ENCODE measurements at regions not wholly inside any gene's neighbourhood (a gene's known extent, or its start where the extent isn't known, plus 50 kb on each side); places are given as distances from the start of the nearest gene placed in this dataset.

GRCh38 chr22:49678842-49679170 lies 148.9 kb downstream of the BRD1 start:
- RAD21 ChIA-PET (ENCODE audit: low non-redundant PET in 1 of 2, low total read pairs in 2 of 2, uncharacterized antibody in 2 of 2, unreplicated experiment in 2 of 2), result no interaction called here

DNA sequence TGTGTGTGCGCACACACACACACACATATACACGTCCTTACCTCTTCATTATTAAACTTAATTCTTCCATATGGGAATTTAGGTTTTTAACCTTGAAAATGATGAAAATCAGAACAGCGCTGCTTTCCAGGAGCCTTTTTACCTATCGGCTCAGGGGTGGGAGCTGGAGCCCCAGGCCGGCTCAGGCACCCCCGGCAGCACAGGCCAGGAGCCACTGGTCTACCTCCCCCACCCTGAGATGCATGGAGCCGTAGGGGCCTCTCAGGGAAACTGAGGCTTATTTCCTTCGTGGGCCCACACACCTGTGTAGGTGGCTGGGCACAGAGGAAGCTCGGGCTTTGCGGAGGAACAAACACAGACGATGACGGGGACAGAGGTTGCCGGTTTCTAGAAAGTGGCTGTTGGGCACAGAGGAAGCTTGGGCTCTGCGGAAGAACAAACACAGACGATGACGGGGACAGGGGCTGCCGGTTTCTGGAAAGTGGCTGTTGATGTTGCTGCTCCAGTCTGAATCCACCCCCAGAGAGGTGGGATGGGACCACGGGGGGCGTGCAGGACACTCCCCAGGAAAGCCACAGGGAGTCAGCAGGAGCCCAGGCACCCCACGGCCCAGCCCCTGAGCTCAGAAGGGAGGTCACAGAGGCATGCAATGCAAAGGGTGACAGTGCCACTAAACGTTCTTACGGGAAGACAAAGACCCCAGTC lies 149.4 kb downstream of the BRD1 start:
- Histone ChIP-seq H3K9ac (ENCODE audit: low read length) (no peak overlapping the region), H3K4me1 (ENCODE audit: control insufficient read depth in 1 of 2, insufficient read depth in 2 of 2, low read length in 2 of 2) (no peaks in the 10 kb centered on the region), H3K27ac (ENCODE audit: low read depth, low read length) (no peak overlapping the region), H2AFZ (ENCODE audit: low read depth, low read length, poor library complexity, severe bottlenecking) (no peak overlapping the region), H4K20me1 (ENCODE audit: insufficient read depth) (no peaks in the 10 kb centered on the region), H3K36me3 (ENCODE audit: control insufficient read depth in 1 of 2, insufficient read depth in 2 of 2, low read length in 2 of 2) (no peaks in the 10 kb centered on the region), H3K4me2 (ENCODE audit: low read length) (no peak overlapping the region), H3K27me3 (ENCODE audit: insufficient read depth, low read length) (peaks cover 53% of the 10 kb centered on the region), H3K79me2 (ENCODE audit: insufficient read depth, low read length) (no peaks in the 10 kb centered on the region), H3K9me3 (ENCODE audit: control insufficient read depth in 1 of 2, insufficient read depth in 1 of 2, low read depth in 1 of 2, low read length in 2 of 2) (no peaks in the 10 kb centered on the region), H3K9me2 (ENCODE audit: insufficient read depth) (no peaks in the 10 kb centered on the region), H3K4me3 (replicated peaks in 1 of 2; ENCODE audit: low read depth in 1 of 2, low read length in 2 of 2) (no peak overlapping the region)
- ChIA-PET CTCF (no interaction called here), POLR2A (no interaction called here), RAD21 (ENCODE audit: low non-redundant PET in 1 of 2, low total read pairs in 2 of 2, uncharacterized antibody in 2 of 2, unreplicated experiment in 2 of 2) (no interaction called here)
- TF ChIP-seq POLR2AphosphoS5 (IDR thresholded peaks at IDR 0.05; ENCODE audit: low read depth, low read length) (no peak), JUND (IDR thresholded peaks at IDR 0.05) (no peak), ELF1 (IDR thresholded peaks at IDR 0.05; ENCODE audit: borderline replicate concordance, low read depth) (no peak), EZH2phosphoT487 (IDR thresholded peaks at IDR 0.05; ENCODE audit: borderline replicate concordance) (no peak), EZH2 (IDR thresholded peaks at IDR 0.05) (no peak), SIN3A (IDR thresholded peaks at IDR 0.05; ENCODE audit: low read depth) (no peak)
- BruUV-seq (replicated peaks), result no TSS peak
- DNase-seq (ENCODE audit: low read depth, low spot score), result no peak
- intact Hi-C loops (cut with micrococcal nuclease), result no loop called here
- no peak for ATAC-seq

More at GRCh38 chr22:49678842-49679170, 148.9 kb downstream of the BRD1 start:
- no peak overlapping the region for H3K9ac ChIP-seq (ENCODE audit: low read length)
- H3K79me2 ChIP-seq (ENCODE audit: insufficient read depth, low read length), result no peaks in the 10 kb centered on the region
- H4K20me1 ChIP-seq (ENCODE audit: insufficient read depth), result no peaks in the 10 kb centered on the region
- CTCF ChIA-PET, result no interaction called here
- H3K9me3 ChIP-seq (ENCODE audit: control insufficient read depth in 1 of 2, insufficient read depth in 1 of 2, low read depth in 1 of 2, low read length in 2 of 2), result no peaks in the 10 kb centered on the region
- POLR2A ChIA-PET, result no interaction called here
- no peak for TF ChIP-seq EGR1 (IDR thresholded peaks at IDR 0.05; ENCODE audit: low read depth)
- TF ChIP-seq FOSL1 (IDR thresholded peaks at IDR 0.05; ENCODE audit: low read depth), result no peak
- TF ChIP-seq, protein P1, sequence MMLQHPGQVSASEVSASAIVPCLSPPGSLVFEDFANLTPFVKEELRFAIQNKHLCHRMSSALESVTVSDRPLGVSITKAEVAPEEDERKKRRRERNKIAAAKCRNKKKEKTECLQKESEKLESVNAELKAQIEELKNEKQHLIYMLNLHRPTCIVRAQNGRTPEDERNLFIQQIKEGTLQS (IDR thresholded peaks at IDR 0.05), result no peak
- TF ChIP-seq CBX3 (IDR thresholded peaks at IDR 0.05; ENCODE audit: low read depth), result no peak
- no peak for TF ChIP-seq JUND (IDR thresholded peaks at IDR 0.05)
- TF ChIP-seq ZNF274 (IDR thresholded peaks at IDR 0.05; ENCODE audit: low read depth, low read length), result no peak
- TF ChIP-seq YY1 (IDR thresholded peaks at IDR 0.05; ENCODE audit: extremely low read depth, insufficient replicate concordance, low read depth, low read length), result no peak
- TF ChIP-seq SRF (IDR thresholded peaks at IDR 0.05; ENCODE audit: low read depth), result no peak
- no peak for TF ChIP-seq POLR2AphosphoS5 (IDR thresholded peaks at IDR 0.05; ENCODE audit: low read depth, low read length)
- no peak for TF ChIP-seq CEBPB (IDR thresholded peaks at IDR 0.05; ENCODE audit: low read depth)
- TF ChIP-seq, protein P2, sequence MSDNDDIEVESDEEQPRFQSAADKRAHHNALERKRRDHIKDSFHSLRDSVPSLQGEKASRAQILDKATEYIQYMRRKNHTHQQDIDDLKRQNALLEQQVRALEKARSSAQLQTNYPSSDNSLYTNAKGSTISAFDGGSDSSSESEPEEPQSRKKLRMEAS (IDR thresholded peaks at IDR 0.05), result no peak
- no peak for TF ChIP-seq TCF7L2 (IDR thresholded peaks at IDR 0.05; ENCODE audit: borderline replicate concordance, extremely low read depth, insufficient read depth, insufficient read length)
- no peak for TF ChIP-seq SIN3A (IDR thresholded peaks at IDR 0.05; ENCODE audit: low read depth)
- no peak for TF ChIP-seq EZH2phosphoT487 (IDR thresholded peaks at IDR 0.05; ENCODE audit: borderline replicate concordance)
- TF ChIP-seq RAD21 (IDR thresholded peaks at IDR 0.05; ENCODE audit: low read depth), result no peak
- ATAC-seq, result no peak
- H3K4me1 ChIP-seq (ENCODE audit: control insufficient read depth in 1 of 2, insufficient read depth in 2 of 2, low read length in 2 of 2), result no peaks in the 10 kb centered on the region
- H3K4me3 ChIP-seq (replicated peaks in 1 of 2; ENCODE audit: low read depth in 1 of 2, low read length in 2 of 2), result no peak overlapping the region
- no TSS peak for BruUV-seq (replicated peaks)
- DNase-seq (ENCODE audit: low read depth, low spot score), result no peak
- no peaks in the 10 kb centered on the region for H3K9me2 ChIP-seq (ENCODE audit: insufficient read depth)
- H3K4me2 ChIP-seq (ENCODE audit: low read length), result no peak overlapping the region
- no peak overlapping the region for H2AFZ ChIP-seq (ENCODE audit: low read depth, low read length, poor library complexity, severe bottlenecking)
- peaks cover 56% of the 10 kb centered on the region for H3K27me3 ChIP-seq (ENCODE audit: insufficient read depth, low read length)
- intact Hi-C loops (cut with micrococcal nuclease), result no loop called here
- no peak overlapping the region for H3K27ac ChIP-seq (ENCODE audit: low read depth, low read length)
- no peaks in the 10 kb centered on the region for H3K36me3 ChIP-seq (ENCODE audit: control insufficient read depth in 1 of 2, insufficient read depth in 2 of 2, low read length in 2 of 2)
